Cardiac muscle cell (in vitro differentiated cells and primary cell): ENCODE measurements at regions not wholly inside any gene's neighbourhood (a gene's known extent, or its start where the extent isn't known, plus 50 kb on each side); places are given as distances from the start of the nearest gene placed in this dataset.

Experiments used
- DNase-seq, 2 donors: peaks; one replicate each; pipeline versions ENCODE4 v3.0.0 to v3.0.0-alpha.2; 2010 to 2017; ENCODE audit warnings: low read depth in 1 of 2, low spot score in 1 of 2
- H3K27ac ChIP-seq: fragments of 200-600 bp; sonication (generic); 2 replicates; pipeline ENCODE4 v1.5.1; 2016
- H3K27me3 ChIP-seq: fragments of 200-600 bp; sonication (generic); 2 replicates; pipeline ENCODE4 v1.6.0; 2016; ENCODE audit warnings: control low read depth
- H3K36me3 ChIP-seq: fragments of 200-600 bp; sonication (generic); 2 replicates; pipeline ENCODE4 v1.5.1; 2016; ENCODE audit warnings: control low read depth
- H3K4me1 ChIP-seq: fragments of 200-600 bp; sonication (generic); 2 replicates; pipeline ENCODE4 v1.8.1; 2017; ENCODE audit warnings: low read depth, mild to moderate bottlenecking, mixed run types
- H3K4me3 ChIP-seq: fragments of 200-600 bp; sonication (generic); 2 replicates; pipeline ENCODE4 v1.5.1; 2016; ENCODE audit warnings: mild to moderate bottlenecking
- H3K9me3 ChIP-seq: fragments of 200-600 bp; sonication (generic); 2 replicates; pipeline ENCODE4 v1.5.1; 2017; ENCODE audit warnings: low read depth, mild to moderate bottlenecking, control low read depth
- TF ChIP-seq, protein P1 (sequence below): IDR thresholded peaks from 2 replicates; pipeline ENCODE4 v1.5.1; 2012; ENCODE audit warnings: low read depth, mild to moderate bottlenecking, low read length

GRCh38 chr2:19120181-19120580 is 238.2 kb downstream of the OSR1 start:
- Histone ChIP-seq H3K4me1 (no peaks in the 10 kb centered on the region), H3K4me3 (no peak overlapping the region), H3K36me3 (no peaks in the 10 kb centered on the region), H3K27ac (no peak overlapping the region), H3K27me3 (no peaks in the 10 kb centered on the region), H3K9me3 (no peaks in the 10 kb centered on the region)
- TF ChIP-seq, protein P1, sequence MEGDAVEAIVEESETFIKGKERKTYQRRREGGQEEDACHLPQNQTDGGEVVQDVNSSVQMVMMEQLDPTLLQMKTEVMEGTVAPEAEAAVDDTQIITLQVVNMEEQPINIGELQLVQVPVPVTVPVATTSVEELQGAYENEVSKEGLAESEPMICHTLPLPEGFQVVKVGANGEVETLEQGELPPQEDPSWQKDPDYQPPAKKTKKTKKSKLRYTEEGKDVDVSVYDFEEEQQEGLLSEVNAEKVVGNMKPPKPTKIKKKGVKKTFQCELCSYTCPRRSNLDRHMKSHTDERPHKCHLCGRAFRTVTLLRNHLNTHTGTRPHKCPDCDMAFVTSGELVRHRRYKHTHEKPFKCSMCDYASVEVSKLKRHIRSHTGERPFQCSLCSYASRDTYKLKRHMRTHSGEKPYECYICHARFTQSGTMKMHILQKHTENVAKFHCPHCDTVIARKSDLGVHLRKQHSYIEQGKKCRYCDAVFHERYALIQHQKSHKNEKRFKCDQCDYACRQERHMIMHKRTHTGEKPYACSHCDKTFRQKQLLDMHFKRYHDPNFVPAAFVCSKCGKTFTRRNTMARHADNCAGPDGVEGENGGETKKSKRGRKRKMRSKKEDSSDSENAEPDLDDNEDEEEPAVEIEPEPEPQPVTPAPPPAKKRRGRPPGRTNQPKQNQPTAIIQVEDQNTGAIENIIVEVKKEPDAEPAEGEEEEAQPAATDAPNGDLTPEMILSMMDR: no peak
- no peak for DNase-seq

- H3K27ac ChIP-seq: no peak overlapping the region
Measured at GRCh38 chr2:19119326-19120001, 239.0 kb downstream of the OSR1 start.

DNA sequence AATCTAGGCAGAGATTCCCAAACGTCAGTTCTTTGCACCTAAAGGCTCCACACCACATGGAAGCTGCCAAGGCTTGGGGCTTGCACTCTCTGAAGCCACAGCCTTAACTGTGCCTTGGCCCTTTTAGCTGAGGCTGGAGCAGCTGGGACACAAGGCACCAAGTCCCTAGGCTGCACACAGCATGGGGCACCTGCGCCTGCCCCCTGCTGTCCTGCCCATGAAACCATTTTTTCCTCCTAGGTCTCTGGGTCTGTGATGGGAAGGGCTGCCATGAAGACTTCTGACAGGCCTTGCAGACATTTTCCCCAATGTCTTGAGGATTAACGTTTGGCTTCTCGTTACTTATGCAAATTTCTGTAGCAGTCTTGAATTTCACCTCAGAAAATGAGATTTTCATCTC is 241.5 kb downstream of the OSR1 start:
- Histone ChIP-seq H3K4me1 (no peaks in the 10 kb centered on the region), H3K9me3 (no peaks in the 10 kb centered on the region), H3K27me3 (no peaks in the 10 kb centered on the region), H3K36me3 (no peaks in the 10 kb centered on the region), H3K27ac (no peak overlapping the region), H3K4me3 (no peak overlapping the region)
- TF ChIP-seq, protein P1: no peak
- no peak for DNase-seq

More at GRCh38 chr2:19119326-19120001, 239.0 kb downstream of the OSR1 start:
- TF ChIP-seq, protein P1: no peak
- DNase-seq: no peak
- H3K27me3 ChIP-seq: no peaks in the 10 kb centered on the region
- H3K9me3 ChIP-seq: no peaks in the 10 kb centered on the region
- H3K4me3 ChIP-seq: no peak overlapping the region
- no peaks in the 10 kb centered on the region for H3K4me1 ChIP-seq
- H3K36me3 ChIP-seq: no peaks in the 10 kb centered on the region

GRCh38 chr2:19114754-19115231 is 243.6 kb downstream of the OSR1 start:
- TF ChIP-seq, protein P1: no peak
- Histone ChIP-seq H3K36me3 (no peaks in the 10 kb centered on the region), H3K27ac (no peak overlapping the region), H3K4me3 (no peak overlapping the region), H3K27me3 (no peaks in the 10 kb centered on the region), H3K4me1 (no peaks in the 10 kb centered on the region), H3K9me3 (no peaks in the 10 kb centered on the region)
- DNase-seq: peak in 1 of 2 donors; percentile 55

GRCh38 chr2:19114126-19114525 is 244.3 kb downstream of the OSR1 start:
- TF ChIP-seq, protein P1: no peak
- Histone ChIP-seq H3K4me1 (no peaks in the 10 kb centered on the region), H3K4me3 (no peak overlapping the region), H3K36me3 (no peaks in the 10 kb centered on the region), H3K9me3 (no peaks in the 10 kb centered on the region), H3K27ac (no peak overlapping the region), H3K27me3 (no peaks in the 10 kb centered on the region)
- DNase-seq: no peak
